Stomach (tissue), 8 donors: ENCODE measurements at regions not wholly inside any gene's neighbourhood (a gene's known extent, or its start where the extent isn't known, plus 50 kb on each side); places are given as distances from the start of the nearest gene placed in this dataset.
A peak's percentile ranks its signal among the peaks of the same experiment; 100 is the strongest.

Source experiments
- DNase-seq, 2 donors: peaks; one replicate each; pipeline versions ENCODE4 v3.0.0 to v3.0.0-alpha.2; 2013 to 2019
- H3K27ac ChIP-seq, 5 donors: fragments of 200-600 bp in 4 of 5; sonication (generic) in 4 of 5; one replicate each; pipeline ENCODE4 v1.5.1; 2013 to 2019; ENCODE audit warnings: mild to moderate bottlenecking in 1 of 5, moderate library complexity in 1 of 5
- H3K27me3 ChIP-seq, 3 donors: fragments of 200-600 bp; sonication (generic); one replicate each; pipeline ENCODE4 v1.5.1; 2017 to 2019; ENCODE audit warnings: mixed run types in 1 of 3
- H3K36me3 ChIP-seq, 4 donors: fragments of 200-600 bp; sonication (generic); 1 replicate in 3 of 4; 2 replicates in 1 of 4; pipeline ENCODE4 v1.5.1; 2016 to 2019
- H3K4me1 ChIP-seq, 4 donors: fragments of 200-600 bp; sonication (generic); one replicate each; pipeline ENCODE4 v1.5.1; 2016 to 2019
- H3K4me3 ChIP-seq, 4 donors: fragments of 200-600 bp; sonication (generic) in 3 of 4; one replicate each; pipeline ENCODE4 v1.5.1; 2016 to 2019; ENCODE audit warnings: mild to moderate bottlenecking in 1 of 4
- H3K9me3 ChIP-seq, 4 donors: fragments of 200-600 bp; sonication (generic); one replicate each; pipeline ENCODE4 v1.5.1; 2016 to 2019
- EP300 ChIP-seq: sonication (generic); formaldehyde crosslinking; IDR thresholded peaks from one replicate; pipeline ENCODE4 v1.6.1; 2017; ENCODE audit warnings: antibody characterized with exemption
- POLR2A ChIP-seq, 4 donors: fragments of 450-650 bp; IDR thresholded peaks; one replicate each; pipeline ENCODE4 v1.6.1; 2016; ENCODE audit warnings: antibody characterized with exemption in 4 of 4, control low read depth in 2 of 4, mild to moderate bottlenecking in 1 of 4, moderate library complexity in 1 of 4
- POLR2AphosphoS5 ChIP-seq, 3 donors: sonication (generic); formaldehyde crosslinking; IDR thresholded peaks; one replicate each; pipeline ENCODE4 v1.6.1; 2016; ENCODE audit warnings: antibody characterized with exemption in 3 of 3
- WGBS, 5 donors: extraction: QIAGEN DNeasy Blood & Tissue Kit in 3 of 5; methylation state at CpG; one replicate each; pipeline versions ENCODE4 v1.1.5 to v1.1.7; 2013 to 2018; 5-methylcytosine and 5-hydroxymethylcytosine counted together
- intact Hi-C: fragments of 100-400 bp; cut with DNase I; formaldehyde crosslinking; loops from one replicate; pipeline ENCODE4 v1.15.1; 2023; ENCODE audit warnings: low total_unique reads
- TF ChIP-seq, protein P1 (sequence below), 7 experiments: fragments of 450-650 bp in 4 of 7; fragments of 200-600 bp in 3 of 7; sonication (generic) in 3 of 7; IDR thresholded peaks; one replicate each; pipeline ENCODE4 v1.5.1; 2016 to 2019; ENCODE audit warnings: antibody characterized with exemption in 7 of 7, control low read depth in 2 of 7, mild to moderate bottlenecking in 1 of 7
- donor health status: healthy with polysubstance abuse.
- donor health status: Bipolar disorder and iron deficiency.
- donor health status: healthy.

DNA sequence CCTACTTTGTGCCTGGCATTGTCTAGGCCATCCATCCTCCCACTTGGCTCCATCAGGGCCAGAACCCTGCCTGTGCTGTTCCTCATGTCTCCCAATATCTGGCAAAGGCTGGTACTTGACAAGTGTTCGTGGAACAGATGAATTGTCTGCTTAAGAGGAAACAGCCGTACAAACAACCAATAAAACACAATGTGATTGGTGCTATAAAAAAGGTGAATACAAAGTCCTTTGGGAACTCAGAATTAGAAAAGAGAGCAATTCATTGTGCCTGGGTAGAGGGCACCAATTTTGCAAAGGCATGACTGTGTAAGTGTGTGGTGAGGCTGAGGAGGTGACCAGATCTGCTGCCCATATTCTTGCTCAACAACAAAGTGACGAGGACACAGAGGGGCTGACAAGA, 164.5 kb upstream of the PPP2R3A start:
- no peaks in the 10 kb centered on the region for H3K36me3 ChIP-seq
- no peaks in the 10 kb centered on the region for H3K4me1 ChIP-seq
- no peak overlapping the region for H3K27ac ChIP-seq
- intact Hi-C loops: no loop called here
- no peaks in the 10 kb centered on the region for H3K9me3 ChIP-seq
- DNase-seq: no peak
- WGBS, 5 donors: 59 to 84% (median 76%) methylated on average over 3 of the region's 3 CpGs
- no peak overlapping the region for H3K4me3 ChIP-seq
- no peak for TF ChIP-seq EP300
- no peaks in the 10 kb centered on the region for H3K27me3 ChIP-seq

DNA sequence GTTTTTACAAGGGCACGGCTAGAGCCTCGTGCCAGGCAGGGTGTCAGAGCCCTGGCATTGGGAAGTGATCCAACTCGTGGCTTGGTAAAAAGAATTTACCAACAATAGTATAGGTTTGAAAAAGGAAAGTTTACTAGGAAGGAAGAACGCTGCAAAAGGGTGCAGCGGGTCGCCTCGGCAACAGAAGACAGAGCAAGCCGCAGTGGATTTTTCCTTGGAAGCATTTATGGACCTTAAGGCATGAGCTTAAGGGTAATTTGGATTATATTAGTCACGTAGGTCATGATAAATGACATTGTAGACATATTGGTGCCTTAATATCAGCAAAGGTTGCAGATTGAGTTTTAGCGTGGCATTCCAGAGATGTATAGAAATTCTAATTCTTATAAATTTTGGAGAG, 163.4 kb upstream of the PPP2R3A start:
- no peak for DNase-seq
- Histone ChIP-seq H3K27ac (no peak overlapping the region), H3K9me3 (no peaks in the 10 kb centered on the region), H3K36me3 (no peaks in the 10 kb centered on the region), H3K4me1 (no peaks in the 10 kb centered on the region), H3K4me3 (no peak overlapping the region), H3K27me3 (no peaks in the 10 kb centered on the region)
- WGBS, 5 donors: 79 to 84% (median 81%) methylated on average over 10 of the region's 10 CpGs
- TF ChIP-seq POLR2AphosphoS5 (IDR thresholded peaks at IDR 0.05) (no peak), EP300 (no peak), POLR2A (IDR thresholded peaks at IDR 0.05) (no peak)
- TF ChIP-seq, protein P1, sequence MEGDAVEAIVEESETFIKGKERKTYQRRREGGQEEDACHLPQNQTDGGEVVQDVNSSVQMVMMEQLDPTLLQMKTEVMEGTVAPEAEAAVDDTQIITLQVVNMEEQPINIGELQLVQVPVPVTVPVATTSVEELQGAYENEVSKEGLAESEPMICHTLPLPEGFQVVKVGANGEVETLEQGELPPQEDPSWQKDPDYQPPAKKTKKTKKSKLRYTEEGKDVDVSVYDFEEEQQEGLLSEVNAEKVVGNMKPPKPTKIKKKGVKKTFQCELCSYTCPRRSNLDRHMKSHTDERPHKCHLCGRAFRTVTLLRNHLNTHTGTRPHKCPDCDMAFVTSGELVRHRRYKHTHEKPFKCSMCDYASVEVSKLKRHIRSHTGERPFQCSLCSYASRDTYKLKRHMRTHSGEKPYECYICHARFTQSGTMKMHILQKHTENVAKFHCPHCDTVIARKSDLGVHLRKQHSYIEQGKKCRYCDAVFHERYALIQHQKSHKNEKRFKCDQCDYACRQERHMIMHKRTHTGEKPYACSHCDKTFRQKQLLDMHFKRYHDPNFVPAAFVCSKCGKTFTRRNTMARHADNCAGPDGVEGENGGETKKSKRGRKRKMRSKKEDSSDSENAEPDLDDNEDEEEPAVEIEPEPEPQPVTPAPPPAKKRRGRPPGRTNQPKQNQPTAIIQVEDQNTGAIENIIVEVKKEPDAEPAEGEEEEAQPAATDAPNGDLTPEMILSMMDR (IDR thresholded peaks at IDR 0.05): no peak
- intact Hi-C loops: no loop called here

DNA sequence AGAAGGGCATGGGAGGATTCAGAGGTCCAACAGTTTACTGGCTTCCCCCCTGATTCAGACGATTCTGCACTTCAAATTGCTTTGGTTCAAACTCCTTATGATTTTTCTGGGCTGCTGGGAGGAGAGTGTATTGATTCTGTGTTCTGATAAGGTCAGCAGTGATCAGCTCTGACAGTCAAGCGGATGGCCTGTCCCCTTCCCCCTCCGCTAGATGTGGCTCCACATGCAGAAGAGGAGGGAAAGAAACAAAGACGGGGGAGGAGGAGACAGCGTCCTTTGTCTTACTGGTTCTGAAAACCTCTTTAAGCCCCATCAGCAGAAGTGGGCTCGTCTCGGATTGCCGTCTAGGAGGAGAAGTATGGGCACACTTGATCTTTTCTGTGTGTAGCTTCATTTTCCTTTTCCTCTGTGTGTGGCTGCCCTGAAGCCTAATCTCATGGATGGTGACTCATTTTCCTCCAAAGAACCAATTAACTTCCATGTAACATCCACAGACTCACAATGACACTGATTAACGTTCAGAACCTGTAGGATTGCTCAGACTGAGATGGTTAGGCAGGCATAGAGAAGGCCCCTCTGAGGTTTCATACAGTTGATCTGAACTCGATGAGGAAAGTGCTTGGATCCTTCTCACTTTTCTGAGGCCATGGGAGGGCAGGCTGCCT, 162.4 kb upstream of the PPP2R3A start:
- Histone ChIP-seq H3K27ac (no peak overlapping the region), H3K9me3 (no peaks in the 10 kb centered on the region), H3K36me3 (no peaks in the 10 kb centered on the region), H3K4me1 (no peaks in the 10 kb centered on the region), H3K4me3 (no peak overlapping the region), H3K27me3 (no peaks in the 10 kb centered on the region)
- whole genome bisulfite sequencing, 5 donors: 60 to 72% (median 69%) methylated on average over 10 of the region's 10 CpGs
- intact Hi-C loops: no loop called here
- DNase-seq: no peak
- no peak for TF ChIP-seq POLR2AphosphoS5 (IDR thresholded peaks at IDR 0.05)
- TF ChIP-seq POLR2A (IDR thresholded peaks at IDR 0.05): no peak
- TF ChIP-seq EP300: no peak
- TF ChIP-seq, protein P1 (IDR thresholded peaks at IDR 0.05): no peak

DNA sequence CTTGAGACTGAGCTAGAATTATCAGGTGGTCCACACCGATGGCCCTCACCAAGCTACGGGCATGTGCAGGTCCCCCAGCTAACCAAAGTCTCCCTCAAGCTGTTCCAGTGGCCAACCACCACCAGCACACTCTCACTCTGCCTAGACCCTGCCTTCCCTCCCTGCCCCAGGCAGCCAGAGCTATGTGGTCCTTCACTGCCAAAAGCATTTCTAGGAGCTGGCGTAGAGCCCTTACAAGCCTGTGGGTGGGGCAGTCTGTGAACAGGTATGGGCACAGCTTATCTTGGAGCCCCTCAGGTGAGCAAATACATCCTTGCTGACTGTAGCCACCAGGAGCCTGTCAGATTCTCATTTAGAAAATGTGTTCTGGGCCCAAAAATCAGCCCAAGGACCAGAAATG, 159.8 kb upstream of the PPP2R3A start:
- H3K27ac ChIP-seq: no peak overlapping the region
- H3K27me3 ChIP-seq: peaks cover 0 to 8% (median 0%) of the 10 kb centered on the region in 3 donors
- no peak for DNase-seq
- H3K4me3 ChIP-seq: no peak overlapping the region
- no peaks in the 10 kb centered on the region for H3K9me3 ChIP-seq
- H3K4me1 ChIP-seq: no peaks in the 10 kb centered on the region
- intact Hi-C loops: no loop called here
- TF ChIP-seq, protein P1 (IDR thresholded peaks at IDR 0.05): no peak
- TF ChIP-seq POLR2AphosphoS5 (IDR thresholded peaks at IDR 0.05): no peak
- no peak for TF ChIP-seq POLR2A (IDR thresholded peaks at IDR 0.05)
- no peak for TF ChIP-seq EP300
- WGBS, 5 donors: 67 to 80% (median 71%) methylated on average over 3 of the region's 3 CpGs
- no peaks in the 10 kb centered on the region for H3K36me3 ChIP-seq

DNA sequence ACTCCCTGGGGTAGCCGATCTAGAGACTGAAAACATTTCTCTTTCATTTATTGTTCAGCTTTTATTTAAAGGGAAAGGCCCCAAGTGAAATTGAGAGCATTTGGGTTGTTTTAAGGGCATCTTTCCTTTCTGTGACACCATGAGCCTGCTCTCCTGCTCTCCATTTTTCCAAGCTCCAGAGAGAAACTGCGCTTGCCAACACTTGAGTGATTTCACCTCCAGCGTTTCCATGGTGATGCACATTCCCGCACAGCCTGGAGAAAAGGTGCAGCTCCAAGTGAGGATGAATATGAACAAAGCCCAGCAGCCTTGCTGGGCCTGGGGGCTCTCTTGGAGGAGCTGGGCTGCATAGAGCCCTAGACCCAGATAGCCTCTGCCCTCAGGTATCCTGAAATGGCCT, 159.2 kb upstream of the PPP2R3A start:
- Histone ChIP-seq H3K4me1 (no peaks in the 10 kb centered on the region), H3K27me3 (peaks cover 0 to 8% (median 0%) of the 10 kb centered on the region in 3 donors), H3K4me3 (no peak overlapping the region), H3K27ac (no peak overlapping the region), H3K9me3 (no peaks in the 10 kb centered on the region), H3K36me3 (no peaks in the 10 kb centered on the region)
- intact Hi-C loops: no loop called here
- WGBS, 5 donors: 23 to 36% (median 26%) methylated on average over 4 of the region's 4 CpGs
- peak in 1 of 2 donors; percentile 22 for DNase-seq
- TF ChIP-seq EP300 (no peak), POLR2A (IDR thresholded peaks at IDR 0.05) (no peak), POLR2AphosphoS5 (IDR thresholded peaks at IDR 0.05) (no peak)
- TF ChIP-seq, protein P1 (IDR thresholded peaks at IDR 0.05): no peak
